Heart left ventricle (tissue), 13 donors: ENCODE measurements at regions not wholly inside any gene's neighbourhood (a gene's known extent, or its start where the extent isn't known, plus 50 kb on each side); places are given as distances from the start of the nearest gene placed in this dataset.

Source experiments
- CTCF ChIP-seq, 12 donors: fragments of 200-600 bp; sonication (generic) in 4 of 12; IDR thresholded peaks; one replicate each; pipeline versions ENCODE4 v1.5.0 to v1.8.0; 2018 to 2022; ENCODE audit warnings: antibody characterized with exemption in 12 of 12, mild to moderate bottlenecking in 5 of 12
- POLR2A ChIP-seq, 2 donors: fragments of 450-650 bp; IDR thresholded peaks; one replicate each; pipeline ENCODE4 v1.6.1; 2017; ENCODE audit warnings: antibody characterized with exemption in 2 of 2, mild to moderate bottlenecking in 2 of 2, moderate library complexity in 2 of 2
- donor health status: ischemic (EF 13 %, LVEDD 7.1; RV severe dilation, severe dysfunction).
- donor health status: DM: no; HTN: yes; CAD: no.
- donor health status: DM: no; HTN: no; CAD: no.
- donor health status: ischemic (EF 25% LVEDD 6.9; RV normal size, moderate dysfunction).
- donor health status: ischemic (EF 25% LVEDD 5.7; RV mildly dilated, moderate dysfunction).
- donor health status: ischemic (EF 35%, LVEDD 5.7; RV mildly dilated, moderate dysfunction).
- donor health status: nonischemic (EF 11% LVEDD 7.7; RV severe dilation, severe dysfunction).
- donor health status: DM: yes; HTN: yes; CAD: no.
- donor health status: PGD.
- donor health status: ischemic (EF 29% LVEDD 5.4; RV normal size, mild dysfunction).
- donor health status: nonischemic (EF 23%, LVEDD 6.1; RV moderate dilation, normal function).

- no peak for TF ChIP-seq CTCF (IDR thresholded peaks at IDR 0.05)
- no peak for TF ChIP-seq POLR2A (IDR thresholded peaks at IDR 0.05)
Measured at GRCh38 chr2:136386046-136386445, 268.1 kb upstream of the CXCR4 start.
